Hindlimb muscle (tissue), 1 donor: ENCODE measurements at regions not wholly inside any gene's neighbourhood (a gene's known extent, or its start where the extent isn't known, plus 50 kb on each side); places are given as distances from the start of the nearest gene placed in this dataset.

Source experiments
- DNase-seq: peaks from one replicate; pipeline ENCODE4 v3.0.0-alpha.2; 2013

GRCh38 chr12:30506411-30506810 is 189.3 kb downstream of the IPO8 start:
- no peak for DNase-seq

GRCh38 chr12:30501718-30502117 is 194.0 kb downstream of the IPO8 start:
- DNase-seq, result no peak

DNA sequence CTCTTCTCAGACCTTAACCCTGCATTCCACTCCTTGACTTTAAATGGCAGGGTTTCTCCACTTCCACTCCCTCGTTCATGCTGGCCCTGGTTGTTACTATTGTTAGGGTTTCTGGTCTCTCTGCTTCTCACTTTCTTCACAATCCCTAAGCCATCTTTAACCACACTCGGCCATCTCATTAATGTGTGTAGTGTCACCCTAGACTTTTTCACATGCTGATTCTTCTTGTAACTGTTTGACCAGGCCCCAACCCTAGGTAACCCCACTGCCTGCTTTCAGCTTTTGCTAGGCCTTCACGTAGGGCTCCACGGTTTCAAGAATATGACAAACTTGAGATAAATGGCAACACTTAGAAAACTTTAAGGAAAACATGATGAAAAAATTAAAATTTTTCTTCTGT is 195.1 kb downstream of the IPO8 start:
- DNase-seq, result no peak

DNA sequence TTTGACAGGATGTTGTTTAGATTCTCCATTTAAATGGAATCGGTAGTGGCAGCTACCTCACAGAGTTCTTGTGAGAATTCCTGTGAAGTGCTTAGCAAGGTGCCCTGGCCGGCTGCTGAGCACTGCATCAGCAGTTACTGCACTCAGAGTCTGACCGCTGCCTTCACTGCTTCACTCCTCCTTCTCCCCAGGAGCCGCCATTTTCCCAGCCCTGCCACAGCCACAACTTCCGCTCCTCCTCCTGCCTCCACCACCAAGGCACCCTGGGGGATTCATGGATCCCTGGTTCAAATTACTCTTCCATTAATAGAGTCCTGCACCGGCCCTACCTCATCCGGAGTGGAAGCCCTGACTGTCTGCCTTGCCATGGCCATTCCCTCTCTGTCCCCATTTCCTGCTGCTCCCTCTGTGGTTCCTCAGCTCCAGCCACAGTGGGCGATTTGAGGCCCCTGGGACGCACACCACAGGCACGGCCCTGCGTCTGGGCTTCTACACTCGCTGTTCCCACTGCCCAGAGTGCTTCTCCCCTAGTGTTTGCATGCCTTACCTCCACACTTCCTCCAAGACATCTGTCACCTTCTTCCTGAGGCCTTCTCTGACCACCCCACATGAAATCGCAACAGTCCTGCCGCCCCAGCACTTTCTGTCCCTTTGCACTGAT is 210.3 kb downstream of the IPO8 start:
- no peak for DNase-seq

DNA sequence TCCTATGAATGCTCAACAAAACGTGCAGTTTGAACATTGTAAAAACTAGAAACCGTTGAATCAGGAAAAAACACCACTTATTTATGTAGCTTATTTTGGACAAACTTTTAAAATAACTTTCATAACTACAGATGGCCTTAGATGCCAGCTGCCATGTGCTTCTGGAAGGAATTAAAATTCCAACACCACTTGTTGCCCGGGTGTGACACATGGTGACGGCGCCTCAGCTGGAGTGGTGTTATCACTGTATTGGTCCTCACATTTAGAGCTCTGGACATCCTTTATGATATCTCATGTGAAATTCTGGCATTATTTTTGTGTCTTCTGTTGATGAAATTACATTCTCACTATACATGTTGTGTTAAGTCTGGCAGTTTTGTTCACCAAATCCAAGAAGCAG is 211.0 kb downstream of the IPO8 start:
- DNase-seq, result no peak

DNA sequence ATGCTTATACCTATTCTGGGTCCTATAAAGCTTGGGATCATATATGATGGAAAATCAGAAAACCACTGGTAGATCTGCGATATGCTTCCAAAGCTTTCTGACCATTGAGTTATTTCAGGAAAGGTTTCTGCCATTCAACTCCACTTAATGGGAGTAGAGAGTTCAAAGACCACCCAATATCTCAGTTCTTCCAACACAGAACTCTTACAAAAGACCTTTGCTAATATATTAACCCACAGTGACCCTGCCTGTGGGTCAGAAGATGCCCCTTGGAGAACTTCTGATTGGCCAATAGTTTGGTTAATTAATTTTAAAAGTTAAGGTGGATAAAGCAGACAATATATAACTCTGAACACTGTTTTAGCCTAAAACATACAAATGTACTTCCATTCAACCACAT is 213.0 kb downstream of the IPO8 start:
- no peak for DNase-seq

DNA sequence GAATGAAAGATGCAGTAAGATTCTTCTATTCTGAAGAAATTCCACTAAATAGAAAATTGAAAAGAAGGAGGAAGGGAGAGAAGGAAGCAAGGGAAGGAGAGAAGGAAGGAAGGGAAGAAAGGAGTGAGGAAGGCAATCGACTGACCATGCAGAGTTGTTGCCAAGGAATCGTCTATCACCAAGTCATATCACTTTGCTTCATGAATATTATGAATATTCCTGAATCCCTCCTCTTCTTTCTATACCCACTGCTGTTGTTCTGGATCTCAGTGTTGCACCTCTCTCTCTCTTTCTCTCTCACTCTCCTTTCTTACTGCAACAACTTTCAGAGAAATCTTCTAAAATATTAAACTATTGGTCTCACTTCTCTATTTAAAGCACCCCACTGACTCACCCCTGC is 222.4 kb downstream of the IPO8 start:
- DNase-seq, result no peak

DNA sequence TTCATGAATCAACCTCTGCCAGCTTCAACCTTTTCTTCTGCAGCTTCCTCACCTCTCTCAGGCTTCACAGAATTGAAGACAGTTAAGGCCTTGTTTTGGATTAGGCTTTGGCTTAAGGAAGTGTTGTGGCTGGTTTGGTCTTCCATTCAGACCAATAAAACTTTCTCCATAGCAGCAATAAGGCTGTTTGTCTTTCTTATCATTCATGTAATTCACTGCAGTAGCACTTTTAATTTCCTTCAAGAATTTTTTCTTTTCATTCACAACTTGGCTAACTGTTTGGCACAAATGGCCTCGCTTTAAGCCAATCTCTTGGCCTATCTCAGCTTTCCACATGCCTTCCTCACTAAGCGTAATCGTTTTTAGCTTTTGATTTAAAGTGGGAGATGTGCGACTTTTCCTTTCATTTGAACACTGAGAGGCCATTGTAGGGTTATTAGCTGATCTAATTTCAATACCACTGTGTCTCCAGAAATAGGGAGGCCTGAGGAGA is 229.5 kb downstream of the IPO8 start:
- DNase-seq, result no peak

GRCh38 chr12:30463636-30464035 is 232.0 kb downstream of the IPO8 start:
- DNase-seq, result no peak

DNA sequence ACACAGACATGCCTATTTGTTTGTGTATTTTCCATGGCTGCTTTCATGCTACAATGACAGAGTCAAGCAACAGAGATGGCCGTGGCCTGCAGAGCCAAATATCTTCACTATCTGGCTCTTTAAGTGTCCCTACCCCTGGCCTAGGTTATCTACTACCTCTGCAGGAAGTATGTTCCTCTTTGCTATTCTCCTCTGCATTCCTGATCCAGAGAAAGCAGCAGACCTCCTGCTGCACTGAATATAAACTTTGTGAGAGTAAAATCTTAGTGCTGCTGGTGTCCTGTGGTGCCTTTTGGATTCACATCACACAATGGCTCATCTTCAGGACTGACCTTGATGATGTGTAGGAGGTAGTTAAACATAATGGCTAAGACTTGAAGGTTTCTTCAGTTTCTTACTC is 233.4 kb downstream of the IPO8 start:
- no peak for DNase-seq

DNA sequence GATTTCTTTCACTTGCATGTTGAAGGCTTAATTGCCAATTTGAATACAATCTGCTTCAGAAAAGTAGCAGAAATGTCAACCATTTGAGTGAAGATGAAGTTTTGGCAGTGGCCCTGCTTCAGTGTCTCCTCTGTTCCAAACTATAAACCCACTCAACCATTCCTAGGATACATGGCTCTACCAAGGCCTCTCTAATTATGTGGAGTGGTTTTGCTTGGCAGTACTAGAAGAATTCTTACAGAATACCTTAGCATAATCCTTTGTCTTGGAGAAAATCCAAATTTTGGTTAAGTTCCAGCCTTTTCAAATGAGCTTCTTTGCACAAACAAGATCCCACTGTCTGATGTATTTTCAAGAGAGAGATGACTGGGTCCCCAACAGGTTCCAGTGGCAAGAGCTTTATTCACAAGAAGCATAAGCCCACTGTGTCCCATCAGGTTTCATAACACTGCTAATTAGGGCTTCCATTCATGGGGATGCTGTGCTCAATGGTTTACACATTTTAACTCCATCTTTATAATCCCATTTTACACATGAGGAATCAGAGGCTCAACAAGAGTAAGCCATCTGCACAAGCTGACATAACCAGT is 234.5 kb downstream of the IPO8 start:
- no peak for DNase-seq

DNA sequence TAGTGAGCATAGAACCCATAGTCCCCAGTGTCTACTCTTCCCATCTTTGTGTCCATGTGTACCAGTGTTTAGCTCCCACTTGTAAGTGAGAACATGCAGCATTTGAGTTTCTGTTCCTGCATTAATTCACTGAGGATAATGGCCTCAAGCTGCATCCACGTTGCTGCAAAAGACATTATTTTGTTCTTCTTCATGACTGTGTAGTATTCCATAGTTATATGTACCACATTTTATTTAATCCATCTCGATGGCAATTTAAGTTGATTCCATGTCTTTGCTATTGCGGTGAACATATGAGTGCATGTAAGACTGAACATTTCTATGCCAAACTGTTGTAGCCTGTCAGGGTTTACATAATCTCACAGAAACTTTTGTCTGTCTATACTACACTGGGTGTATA is 237.2 kb downstream of the IPO8 start:
- no peak for DNase-seq

DNA sequence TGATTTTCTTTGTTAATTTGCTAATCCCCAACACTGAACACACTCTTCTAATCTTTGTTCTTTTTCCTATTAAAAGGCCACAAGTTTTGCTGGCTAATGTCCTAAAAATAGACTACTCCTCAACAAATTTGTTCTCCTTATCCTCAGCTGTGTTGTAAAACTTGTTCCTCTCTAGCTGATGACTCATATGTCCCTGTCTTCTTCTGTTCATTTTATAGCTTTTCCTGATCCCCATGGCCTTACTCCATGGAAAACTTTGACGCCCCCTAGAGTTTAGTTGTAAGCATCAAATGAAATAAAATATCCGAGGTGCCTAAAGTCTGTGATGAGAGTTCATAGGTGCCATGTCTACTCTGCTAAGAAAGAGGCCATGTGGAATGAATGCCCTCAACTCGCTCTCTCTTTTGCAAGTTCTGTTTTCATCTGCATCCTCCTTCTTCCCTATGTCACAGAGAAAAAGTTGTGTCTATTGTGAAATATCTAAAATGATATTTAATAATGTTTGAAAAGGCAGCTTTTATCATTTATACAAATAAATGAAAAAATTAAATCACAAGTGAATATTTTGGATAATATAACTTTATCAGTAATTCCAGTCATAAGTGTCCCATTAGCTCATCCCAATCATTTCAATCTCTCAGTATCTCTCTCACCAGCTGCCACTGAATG is 237.9 kb downstream of the IPO8 start:
- DNase-seq, result no peak

- no peak for DNase-seq
Observed at GRCh38 chr12:30450872-30451271, 244.8 kb downstream of the IPO8 start.

- no peak for DNase-seq
Observed at GRCh38 chr12:30450226-30450625, 245.4 kb downstream of the IPO8 start.

GRCh38 chr12:30448038-30448437 is 247.6 kb downstream of the IPO8 start:
- DNase-seq, result no peak

GRCh38 chr12:30447061-30447750 is 248.5 kb downstream of the IPO8 start:
- no peak for DNase-seq

GRCh38 chr12:30442461-30442860 is 253.2 kb downstream of the IPO8 start:
- no peak for DNase-seq

DNA sequence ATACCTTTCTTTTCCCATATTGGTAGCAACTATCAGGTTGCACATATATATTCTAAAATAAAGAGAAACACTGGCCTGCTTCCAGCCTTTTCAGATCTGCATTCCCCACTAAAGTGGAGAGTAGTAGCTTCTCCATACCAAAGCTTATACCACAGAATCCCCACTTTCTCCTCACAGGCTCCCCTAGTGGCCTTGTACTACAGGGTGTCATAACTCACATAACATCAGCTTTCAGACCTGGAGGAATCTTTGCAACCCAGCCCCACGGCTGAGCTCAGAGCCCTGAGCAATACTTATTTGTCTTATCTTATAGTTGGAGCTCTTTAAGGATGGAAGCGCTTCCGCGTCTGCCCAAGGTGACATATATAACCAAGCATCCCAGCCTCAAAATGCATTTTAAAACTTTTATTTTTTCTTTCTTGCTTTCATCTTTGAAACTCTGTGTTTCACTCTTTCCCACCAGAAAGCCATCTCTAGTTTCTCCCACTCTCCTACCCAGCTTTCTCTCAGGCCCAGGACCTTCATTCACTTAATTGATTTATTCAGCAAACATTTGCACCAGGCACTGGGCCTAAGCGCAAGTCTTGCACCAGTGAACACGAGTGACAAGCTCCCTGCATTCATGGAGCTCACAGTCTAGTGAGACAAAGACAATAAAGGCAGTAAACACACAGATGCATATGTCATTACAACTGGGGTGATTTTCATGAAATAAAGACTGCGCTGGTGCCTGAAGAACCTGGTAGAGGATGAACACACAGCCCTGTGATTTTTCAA is 254.7 kb downstream of the IPO8 start:
- DNase-seq, result no peak

DNA sequence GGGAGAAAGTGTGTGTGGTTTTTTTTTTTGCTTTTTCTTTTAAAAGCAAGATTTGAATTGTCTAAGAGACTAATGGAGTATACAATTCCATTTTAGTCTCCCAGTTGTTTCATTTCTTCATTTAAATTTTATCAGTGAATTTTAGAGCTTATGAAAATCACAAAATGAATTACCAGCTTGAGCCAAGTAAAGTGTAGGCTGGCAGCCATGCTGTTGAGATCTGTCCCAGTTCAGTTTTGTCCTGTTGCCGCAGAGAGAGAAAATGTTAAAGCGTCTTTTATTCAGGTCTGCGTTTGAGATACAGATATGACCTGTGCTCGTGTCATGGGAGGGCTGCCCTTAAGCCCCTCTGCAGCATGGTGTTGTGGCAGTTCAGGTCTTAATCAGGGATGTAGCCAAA is 256.5 kb downstream of the IPO8 start:
- no peak for DNase-seq

- DNase-seq, result no peak
Observed at GRCh38 chr12:30438601-30439041, 257.0 kb downstream of the IPO8 start.

GRCh38 chr12:30437616-30438015 is 258.1 kb downstream of the IPO8 start:
- no peak for DNase-seq

DNA sequence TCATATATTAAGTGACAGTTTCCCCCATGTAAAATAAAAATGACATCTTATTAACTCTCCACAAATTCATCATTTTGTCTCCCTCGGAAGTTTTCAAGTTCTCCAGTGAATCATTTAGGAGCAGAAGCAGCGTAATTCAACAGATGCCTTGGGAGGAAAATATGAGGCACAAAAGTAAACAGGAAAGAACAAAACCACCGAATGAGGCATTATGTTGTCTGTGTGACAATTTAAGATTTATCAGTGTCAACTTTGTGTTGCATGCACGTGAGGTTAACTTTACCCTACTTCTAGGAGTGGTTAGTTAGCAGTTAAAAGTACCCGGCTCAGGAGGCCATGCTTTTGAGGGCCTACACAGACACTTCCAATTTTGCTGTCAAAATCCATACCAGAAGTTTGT is 258.6 kb downstream of the IPO8 start:
- DNase-seq, result no peak
